GM12864 (cell line): ENCODE measurements at regions not wholly inside any gene's neighbourhood (a gene's known extent, or its start where the extent isn't known, plus 50 kb on each side); places are given as distances from the start of the nearest gene placed in this dataset.

Source experiments
- DNase-seq: peaks from one replicate; pipeline ENCODE4 v3.0.0-alpha.2; 2011; ENCODE audit warnings: low read depth
- H3K4me3 ChIP-seq: 2 replicates; pipeline ENCODE4 v1.5.1; 2011; ENCODE audit warnings: mild to moderate bottlenecking, low read depth, low read length, control low read depth
- CTCF ChIP-seq: IDR thresholded peaks from 2 replicates; pipeline ENCODE4 v1.5.1; 2011; ENCODE audit warnings: low read depth, mild to moderate bottlenecking, moderate library complexity, low read length, control low read depth, inconsistent platforms; ENCODE audit errors: missing control alignments

GRCh38 chr1:228837817-228838716 lies 102.8 kb downstream of the RHOU start:
- no peak overlapping the region for H3K4me3 ChIP-seq
- no peak for DNase-seq
- no peak for TF ChIP-seq CTCF

GRCh38 chr1:228838717-228839500 lies 103.6 kb downstream of the RHOU start:
- TF ChIP-seq CTCF, result no peak
- H3K4me3 ChIP-seq, result no peak overlapping the region
- no peak for DNase-seq

- DNase-seq, result no peak
- TF ChIP-seq CTCF, result no peak
- no peak overlapping the region for H3K4me3 ChIP-seq
Measured at GRCh38 chr1:228839656-228840055, 104.4 kb downstream of the RHOU start.

DNA sequence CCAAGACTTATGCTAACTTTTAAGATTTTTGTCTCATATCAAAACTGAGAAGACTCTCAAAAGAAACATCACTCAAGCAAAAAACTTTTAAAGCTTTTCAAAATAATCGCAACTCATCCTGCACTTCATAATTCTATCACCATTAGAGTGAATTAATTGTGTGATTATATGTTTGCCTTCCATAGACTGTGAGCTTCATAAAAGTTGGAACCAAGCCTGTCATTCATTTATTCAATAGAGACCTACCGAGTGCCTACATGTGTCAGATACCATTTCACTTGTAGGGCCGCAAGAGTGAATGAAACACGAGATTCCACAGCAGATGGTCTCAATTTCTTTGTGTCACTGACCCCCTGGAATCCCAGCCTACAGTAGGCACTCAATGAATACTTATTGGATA lies 106.4 kb downstream of the RHOU start:
- no peak overlapping the region for H3K4me3 ChIP-seq
- no peak for DNase-seq
- TF ChIP-seq CTCF, result no peak

GRCh38 chr1:228842094-228842775 lies 107.0 kb downstream of the RHOU start:
- no peak for DNase-seq
- H3K4me3 ChIP-seq, result no peak overlapping the region
- no peak for TF ChIP-seq CTCF

GRCh38 chr1:228845101-228845500 lies 109.8 kb downstream of the RHOU start:
- no peak overlapping the region for H3K4me3 ChIP-seq
- TF ChIP-seq CTCF, result no peak
- no peak for DNase-seq
